ENCODE measurements at regions not wholly inside any gene's neighbourhood (a gene's known extent, or its start where the extent isn't known, plus 50 kb on each side); places are given as distances from the start of the nearest gene placed in this dataset.
A peak's percentile ranks its signal among the peaks of the same experiment; 100 is the strongest.

DNA sequence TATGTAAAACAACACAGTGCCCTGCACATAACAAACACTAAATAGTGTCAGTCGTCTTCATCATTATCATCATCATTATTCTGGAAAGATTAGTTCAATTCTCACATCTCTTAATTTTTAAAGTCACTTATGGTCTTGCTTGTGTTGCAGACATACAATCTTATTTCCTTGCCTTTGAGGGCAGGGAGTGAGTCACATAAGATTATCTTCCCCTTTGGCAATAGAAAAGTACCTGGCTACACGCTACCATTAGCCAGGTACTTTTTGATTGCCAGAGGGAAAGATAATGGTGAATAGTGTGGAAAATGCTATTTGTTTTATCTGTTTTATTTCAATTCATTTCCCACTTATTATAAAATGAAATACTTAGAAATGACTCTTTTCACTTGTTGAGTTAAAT, 76.6 kb upstream of the RMDN2 start:
- Histone ChIP-seq H3K27ac (no peak overlapping the region), H3K9me3 (no peaks in the 10 kb centered on the region), H3K4me1 (no peaks in the 10 kb centered on the region), H3K4me3 (replicated peaks in 1 of 3) (no peak overlapping the region), H3K27me3 (no peaks in the 10 kb centered on the region), H3K36me3 (no peaks in the 10 kb centered on the region)
- no peak for DNase-seq
- WGBS, 2 donors: 84 to 86% methylated on average over 2 of the region's 2 CpGs
- intact Hi-C loops (cut with DNase I): no loop called here
- TF ChIP-seq POLR2A (IDR thresholded peaks at IDR 0.05): no peak
- TF ChIP-seq, protein P1, sequence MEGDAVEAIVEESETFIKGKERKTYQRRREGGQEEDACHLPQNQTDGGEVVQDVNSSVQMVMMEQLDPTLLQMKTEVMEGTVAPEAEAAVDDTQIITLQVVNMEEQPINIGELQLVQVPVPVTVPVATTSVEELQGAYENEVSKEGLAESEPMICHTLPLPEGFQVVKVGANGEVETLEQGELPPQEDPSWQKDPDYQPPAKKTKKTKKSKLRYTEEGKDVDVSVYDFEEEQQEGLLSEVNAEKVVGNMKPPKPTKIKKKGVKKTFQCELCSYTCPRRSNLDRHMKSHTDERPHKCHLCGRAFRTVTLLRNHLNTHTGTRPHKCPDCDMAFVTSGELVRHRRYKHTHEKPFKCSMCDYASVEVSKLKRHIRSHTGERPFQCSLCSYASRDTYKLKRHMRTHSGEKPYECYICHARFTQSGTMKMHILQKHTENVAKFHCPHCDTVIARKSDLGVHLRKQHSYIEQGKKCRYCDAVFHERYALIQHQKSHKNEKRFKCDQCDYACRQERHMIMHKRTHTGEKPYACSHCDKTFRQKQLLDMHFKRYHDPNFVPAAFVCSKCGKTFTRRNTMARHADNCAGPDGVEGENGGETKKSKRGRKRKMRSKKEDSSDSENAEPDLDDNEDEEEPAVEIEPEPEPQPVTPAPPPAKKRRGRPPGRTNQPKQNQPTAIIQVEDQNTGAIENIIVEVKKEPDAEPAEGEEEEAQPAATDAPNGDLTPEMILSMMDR (IDR thresholded peaks at IDR 0.05): no peak

DNA sequence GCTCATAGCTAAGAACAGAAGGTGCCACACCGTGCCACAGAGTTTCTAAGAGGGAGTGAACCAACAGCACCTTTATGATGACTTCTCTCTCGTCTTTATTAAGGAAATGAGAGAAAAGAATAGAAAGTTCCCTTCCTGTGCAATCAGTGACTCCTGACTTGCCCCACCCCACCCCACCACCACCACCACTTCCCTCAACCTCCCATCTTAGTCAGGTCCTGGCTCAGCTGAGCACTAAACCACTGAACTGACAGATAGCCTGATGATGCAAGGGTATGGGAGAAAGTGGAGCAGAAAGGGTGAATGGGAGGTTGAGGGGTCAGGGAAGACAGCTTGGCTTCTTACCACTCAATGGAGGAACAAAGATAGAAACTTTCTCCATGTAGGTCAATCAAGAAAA, 75.2 kb upstream of the RMDN2 start:
- peaks cover 0 to under 1% of the 10 kb centered on the region in 2 donors for H3K4me1 ChIP-seq
- TF ChIP-seq POLR2A (IDR thresholded peaks at IDR 0.05): no peak
- TF ChIP-seq, protein P1 (IDR thresholded peaks at IDR 0.05): no peak
- intact Hi-C loops (cut with DNase I): no loop called here
- 87% methylated on average over 2 of the region's 2 CpGs for WGBS, 2 donors
- H3K27ac ChIP-seq: no peak overlapping the region
- no peaks in the 10 kb centered on the region for H3K27me3 ChIP-seq
- no peaks in the 10 kb centered on the region for H3K9me3 ChIP-seq
- no peak overlapping the region for H3K4me3 ChIP-seq (replicated peaks in 1 of 3)
- no peak for DNase-seq
- H3K36me3 ChIP-seq: no peaks in the 10 kb centered on the region

DNA sequence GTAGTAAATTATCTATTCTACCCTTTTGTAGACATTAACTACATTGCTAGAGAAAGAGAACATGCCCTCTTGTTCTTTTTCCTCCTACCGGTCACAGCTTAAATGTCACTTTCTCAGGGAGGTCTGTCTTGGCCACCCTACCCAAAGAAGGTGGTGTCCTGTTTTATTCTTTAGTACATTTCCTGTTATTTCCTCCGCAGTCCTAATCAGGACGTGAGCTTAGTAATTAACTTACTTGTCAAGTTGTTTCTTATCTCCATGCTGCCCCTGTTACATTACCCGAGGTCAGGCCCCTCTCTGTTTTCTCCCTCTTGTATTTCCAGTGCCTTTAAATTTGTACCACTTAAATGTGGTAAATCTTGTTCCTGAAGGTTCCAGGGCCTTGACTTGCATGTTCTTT, 73.7 kb upstream of the RMDN2 start:
- 60 to 62% methylated on average over 4 of the region's 4 CpGs for WGBS, 2 donors
- H3K4me1 ChIP-seq: peaks cover 0 to 16% of the 10 kb centered on the region in 2 donors
- intact Hi-C loops (cut with DNase I): no loop called here
- H3K9me3 ChIP-seq: no peaks in the 10 kb centered on the region
- H3K36me3 ChIP-seq: no peaks in the 10 kb centered on the region
- H3K27ac ChIP-seq: peak overlapping the region in 1 of 3 donors; percentile 22
- no peaks in the 10 kb centered on the region for H3K27me3 ChIP-seq
- no peak for TF ChIP-seq POLR2A (IDR thresholded peaks at IDR 0.05)
- TF ChIP-seq, protein P1 (IDR thresholded peaks at IDR 0.05): no peak
- no peak for DNase-seq
- H3K4me3 ChIP-seq (replicated peaks in 1 of 3): no peak overlapping the region

DNA sequence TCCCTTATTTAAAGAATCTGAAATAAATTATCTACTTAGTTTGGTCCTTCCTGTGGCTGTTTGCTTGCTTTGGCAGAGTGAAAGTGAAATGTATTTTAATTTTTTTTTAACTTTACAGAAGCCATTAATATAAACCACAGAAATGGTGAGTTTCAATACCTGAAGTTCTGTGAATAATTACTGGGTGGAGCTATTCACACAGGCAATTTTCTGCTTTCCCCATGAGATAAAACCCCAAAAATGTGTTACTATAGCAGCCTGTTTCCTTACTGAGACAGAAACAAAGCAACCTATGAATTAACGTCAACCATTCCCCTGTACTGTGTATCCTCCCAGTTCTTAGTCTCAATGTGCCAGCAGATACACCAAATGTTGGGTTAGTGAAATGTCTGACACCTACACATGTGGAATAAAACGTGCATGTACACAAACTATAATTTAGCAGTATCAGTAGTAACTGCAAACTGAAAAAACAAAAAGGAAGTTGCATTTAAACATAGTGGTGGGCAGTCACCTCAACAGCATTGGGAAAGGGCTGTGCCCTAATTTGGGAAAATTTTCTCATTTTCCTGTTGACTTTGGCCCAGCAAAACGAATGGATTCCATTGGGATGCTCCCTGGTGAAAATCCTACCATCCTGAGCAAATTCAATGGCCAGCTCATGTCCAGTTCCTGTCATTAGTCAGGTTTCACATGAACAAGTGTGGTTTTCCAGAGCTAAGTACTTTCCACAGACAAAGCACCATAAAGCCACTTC, 73.1 kb upstream of the RMDN2 start:
- no peaks in the 10 kb centered on the region for H3K36me3 ChIP-seq
- peak overlapping the region in 1 of 3 donors; percentile 22 for H3K27ac ChIP-seq
- peaks cover 0 to 22% of the 10 kb centered on the region in 2 donors for H3K4me1 ChIP-seq
- DNase-seq: no peak
- intact Hi-C loops (cut with DNase I): no loop called here
- H3K4me3 ChIP-seq (replicated peaks in 1 of 3): no peak overlapping the region
- TF ChIP-seq, protein P1 (IDR thresholded peaks at IDR 0.05): no peak
- TF ChIP-seq POLR2A (IDR thresholded peaks at IDR 0.05): no peak
- WGBS, 2 donors: 69 to 72% methylated on average over 3 of the region's 3 CpGs
- H3K27me3 ChIP-seq: no peaks in the 10 kb centered on the region
- no peaks in the 10 kb centered on the region for H3K9me3 ChIP-seq

DNA sequence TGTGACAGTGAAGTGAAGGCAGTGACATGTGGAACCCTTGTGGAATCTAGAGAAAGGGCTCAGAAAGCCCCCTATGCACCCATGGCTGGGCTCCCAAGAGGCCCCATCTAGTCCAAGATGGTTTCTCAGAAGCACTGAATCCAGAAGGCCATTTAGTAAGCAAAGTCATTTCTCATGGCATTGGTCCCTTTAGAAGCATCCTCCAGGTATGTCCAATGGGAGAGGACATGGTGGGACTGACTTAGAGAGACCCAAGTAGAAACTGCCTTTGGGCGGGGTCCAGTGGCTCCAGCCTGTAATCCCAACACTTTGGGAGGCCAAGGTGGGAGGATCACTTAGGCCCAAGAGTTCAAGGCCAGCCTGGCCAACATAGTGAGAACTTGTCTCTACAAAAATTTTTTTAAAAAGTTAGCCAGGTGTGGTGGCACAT, 72.5 kb upstream of the RMDN2 start:
- no peak for DNase-seq
- Histone ChIP-seq H3K4me3 (replicated peaks in 1 of 3) (no peak overlapping the region), H3K36me3 (no peaks in the 10 kb centered on the region), H3K9me3 (no peaks in the 10 kb centered on the region), H3K27me3 (no peaks in the 10 kb centered on the region), H3K4me1 (peaks cover 0 to 22% of the 10 kb centered on the region in 2 donors), H3K27ac (no peak overlapping the region)
- 100% methylated on average over 1 of the region's 1 CpG; no CpG with 5 or more reads in 1 of the 2 donors for WGBS, 2 donors
- intact Hi-C loops (cut with DNase I): no loop called here
- TF ChIP-seq, protein P1 (IDR thresholded peaks at IDR 0.05): no peak
- TF ChIP-seq POLR2A (IDR thresholded peaks at IDR 0.05): no peak
